NCI-H524 (cell line): ENCODE measurements at regions not wholly inside any gene's neighbourhood (a gene's known extent, or its start where the extent isn't known, plus 50 kb on each side); places are given as distances from the start of the nearest gene placed in this dataset.
"Not testable (repeated sequence)": the region's sequence is repeated elsewhere in the genome, so short reads cannot be mapped to it uniquely, and the experiment has no call there.

ENCODE experiments used
- DNase-seq, 2 experiments: peaks; one replicate each; lab custom pipeline; 2025; lab: John Stamatoyannopoulos, UW

- DNase-seq = no peak
Observed at GRCh38 chr22:44650806-44651205, 51.2 kb upstream of the PRR5 start.

DNA sequence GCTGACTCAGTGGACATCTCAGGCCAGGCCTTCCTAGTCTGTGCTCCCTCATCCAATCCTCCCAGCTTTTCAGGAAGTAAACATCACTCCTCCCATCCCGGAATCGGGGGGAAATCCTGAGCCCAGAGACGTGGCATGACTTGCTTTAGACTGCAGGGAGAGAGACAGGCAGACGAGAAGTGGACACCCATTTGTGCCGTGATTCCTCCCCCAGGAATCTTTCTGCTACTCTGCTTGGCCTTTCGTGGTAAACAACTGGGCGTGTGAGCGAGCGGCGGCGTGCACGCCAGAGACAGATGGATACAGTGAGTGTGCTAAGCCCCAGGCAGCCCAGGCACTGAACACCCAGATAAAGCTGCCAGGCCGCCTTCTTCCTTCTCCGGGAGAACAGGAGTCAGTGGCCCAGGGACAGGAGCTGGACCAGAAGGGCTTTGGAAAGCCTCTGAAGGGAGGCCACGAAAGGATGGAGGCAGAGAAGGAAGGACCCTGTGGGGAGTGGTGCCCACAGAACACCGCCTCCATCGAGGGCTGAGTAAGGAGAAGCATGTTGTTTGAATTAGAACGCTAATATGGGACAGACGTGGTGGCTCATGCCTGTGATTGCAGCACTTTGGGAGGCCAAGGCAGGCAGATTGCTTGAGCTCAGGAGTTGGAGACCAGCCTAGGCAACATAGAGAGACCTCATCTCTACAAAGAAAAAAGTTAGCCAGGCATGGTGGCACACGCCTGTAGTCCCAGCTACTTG, 53.0 kb upstream of the PRR5 start:
- no peak for DNase-seq

- DNase-seq = no peak
Observed at GRCh38 chr22:44648085-44648820, 53.8 kb upstream of the PRR5 start.

GRCh38 chr22:44647141-44647540, 54.9 kb upstream of the PRR5 start:
- no peak for DNase-seq

DNA sequence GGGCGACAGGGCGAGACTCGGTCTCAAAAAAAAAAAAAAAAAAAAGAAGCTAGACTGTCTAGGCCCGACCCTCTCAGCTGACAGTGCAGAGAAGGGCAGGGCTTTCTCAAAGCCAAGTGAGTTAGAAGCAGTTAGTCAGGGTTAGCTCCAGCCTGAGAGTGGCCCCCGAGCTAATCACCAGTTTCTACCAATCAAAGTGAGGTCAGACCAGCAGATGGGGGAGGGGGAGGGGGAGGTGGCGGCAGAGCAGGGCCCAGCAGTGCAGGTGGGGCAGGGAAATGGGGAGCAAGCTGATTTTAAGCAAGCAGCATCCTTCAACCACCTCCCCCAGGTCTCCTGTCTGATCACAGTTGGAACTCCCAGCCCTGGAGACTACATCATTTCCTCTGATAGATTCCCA, 55.3 kb upstream of the PRR5 start:
- DNase-seq = no peak

DNA sequence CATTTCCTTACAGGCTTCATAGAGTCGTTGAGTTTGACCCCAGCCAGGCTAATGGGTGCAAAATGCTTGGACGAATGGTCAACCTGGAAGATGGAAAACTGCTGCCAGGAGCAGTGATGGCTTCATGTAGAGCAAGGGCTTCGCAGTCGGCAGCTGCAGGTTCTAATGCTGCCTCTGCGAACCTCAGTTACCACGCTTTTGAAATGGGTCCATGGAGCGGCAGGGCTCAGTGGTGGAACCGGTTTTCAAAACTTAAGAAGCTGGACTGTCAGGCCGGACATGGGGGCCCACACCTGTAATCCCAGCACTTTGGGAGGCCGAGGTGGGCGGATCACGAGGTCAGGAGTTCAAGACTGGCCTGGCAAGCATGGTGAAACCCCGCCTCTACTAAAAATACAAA, 55.9 kb upstream of the PRR5 start:
- no peak for DNase-seq

DNA sequence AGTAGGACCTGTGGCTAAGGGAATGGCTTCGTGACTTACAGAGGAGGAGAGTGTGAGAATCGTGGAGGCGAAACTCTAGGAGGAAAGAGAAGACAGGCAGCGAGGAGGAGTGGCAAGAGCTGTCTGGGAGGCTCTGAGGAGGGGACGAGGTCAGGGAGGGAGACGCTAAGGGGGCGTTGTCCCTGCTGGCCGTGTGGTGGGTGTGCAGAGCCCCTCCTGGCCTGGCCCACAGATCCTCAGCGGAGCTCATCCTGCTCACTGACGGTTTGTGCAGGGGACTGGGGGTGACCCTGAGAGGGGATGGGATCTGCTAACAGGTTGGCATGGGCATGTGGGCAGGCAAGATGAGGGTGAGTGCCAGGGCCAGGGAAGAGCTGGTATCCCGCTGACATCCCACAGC, 56.5 kb upstream of the PRR5 start:
- DNase-seq = no peak

DNA sequence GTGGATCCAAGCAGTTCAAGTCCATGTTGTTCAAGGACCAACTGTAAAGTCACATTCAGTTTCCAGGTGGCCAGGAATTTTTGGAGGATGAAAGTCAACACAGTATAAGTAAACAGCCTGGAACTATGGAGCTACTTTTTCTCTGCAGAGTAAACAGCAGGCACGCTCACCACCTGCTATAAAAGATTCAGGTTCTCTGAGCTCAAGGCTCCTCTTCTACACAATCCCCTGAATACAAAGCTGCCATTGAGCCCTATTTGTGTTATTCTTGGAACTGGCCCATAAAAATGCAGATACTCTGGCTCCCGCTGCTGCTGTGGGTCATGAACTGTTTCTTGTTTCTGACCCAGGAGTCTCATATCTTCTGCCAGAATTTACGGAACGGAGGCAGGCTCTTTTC, 56.9 kb upstream of the PRR5 start:
- DNase-seq = no peak

- DNase-seq = not testable (repeated sequence)
Observed at GRCh38 chr22:44643526-44644101, 58.4 kb upstream of the PRR5 start.

DNA sequence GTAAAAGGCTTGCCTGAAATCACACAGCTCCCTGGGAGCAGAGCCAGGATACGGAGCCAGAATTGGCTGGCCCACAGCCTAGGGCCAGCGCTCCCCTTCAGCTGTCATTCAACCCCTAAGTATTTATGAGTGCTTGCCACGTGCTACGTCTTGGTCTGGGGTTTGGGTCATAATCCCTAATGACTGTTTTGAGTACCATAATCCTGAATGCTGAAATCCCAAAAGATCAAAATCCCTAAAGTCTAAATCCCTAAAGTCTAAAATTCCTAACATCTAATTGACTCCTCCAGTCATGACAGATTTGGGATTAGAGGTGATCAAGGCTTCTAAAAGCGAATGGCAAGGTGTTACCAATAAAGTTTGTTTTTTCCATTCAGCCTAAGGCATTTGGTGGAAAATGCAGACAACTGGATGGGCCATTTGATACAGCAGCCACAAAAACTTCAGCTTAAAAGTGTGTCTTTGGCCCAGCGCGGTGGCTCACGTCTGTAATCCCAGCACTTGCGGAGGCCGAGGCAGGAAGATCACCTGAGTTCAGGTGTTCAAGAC, 59.8 kb upstream of the PRR5 start:
- DNase-seq = peak; percentile 85 to 87

DNA sequence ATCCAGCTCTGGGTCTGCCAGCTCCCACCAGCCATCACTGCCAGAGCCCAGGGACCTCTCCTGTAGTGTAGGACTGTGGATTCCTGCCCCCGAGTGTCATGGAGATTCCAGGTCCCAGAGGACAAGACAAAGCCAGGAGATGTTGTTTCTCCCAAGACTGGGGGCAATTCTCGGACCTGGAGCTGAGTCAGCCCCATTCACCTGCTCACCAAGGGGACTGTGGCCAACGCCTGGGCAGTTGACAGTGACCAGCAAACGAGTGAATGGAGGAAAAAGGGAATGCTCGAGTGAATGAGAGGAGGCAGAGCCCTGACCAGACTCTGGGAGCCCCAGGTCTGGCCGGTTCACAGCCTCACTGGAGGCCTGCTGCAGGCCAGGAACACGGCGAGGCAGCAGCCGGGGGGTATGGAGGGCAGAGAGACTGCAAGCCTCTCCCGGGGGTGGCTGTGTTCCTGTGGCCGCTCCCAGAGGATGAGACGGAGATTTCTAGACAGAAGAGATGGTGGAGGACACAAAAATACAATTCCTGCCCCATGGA, 61.3 kb upstream of the PRR5 start:
- DNase-seq = no peak

DNA sequence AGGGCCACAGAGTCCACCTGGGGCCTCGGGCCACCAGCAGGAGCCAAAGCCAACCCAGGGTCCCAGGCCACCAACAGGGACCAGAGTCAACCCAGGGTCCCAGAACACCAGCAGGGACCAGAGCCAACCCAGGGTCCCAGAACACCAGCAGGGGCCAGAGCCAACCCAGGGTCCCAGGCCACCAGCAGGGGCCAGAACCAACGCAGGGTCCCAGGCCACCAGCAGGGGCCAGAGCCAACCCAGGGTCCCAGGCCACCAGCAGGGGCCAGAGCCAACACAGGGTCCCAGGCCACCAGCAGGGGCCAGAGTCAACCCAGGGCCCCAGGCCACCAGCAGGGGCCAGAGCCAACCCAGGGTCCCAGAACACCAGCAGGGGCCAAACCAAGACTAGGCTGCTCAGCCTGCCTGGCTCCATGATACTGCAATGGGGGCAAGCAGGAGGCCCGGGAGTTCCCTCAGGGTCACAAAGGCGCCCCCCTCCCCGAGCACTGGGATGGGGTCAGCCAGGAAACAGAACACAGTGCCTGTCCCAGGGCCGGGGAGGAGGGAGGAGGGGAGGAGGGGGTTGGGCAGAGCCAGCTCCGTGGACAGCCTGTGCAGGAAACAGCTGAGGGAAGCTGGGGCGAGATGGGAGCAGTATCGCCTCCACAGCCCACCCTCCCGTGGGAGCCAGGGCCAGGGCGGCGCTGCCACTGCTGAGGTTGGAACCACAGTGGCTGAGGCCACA, 62.0 kb upstream of the PRR5 start:
- DNase-seq = no peak

DNA sequence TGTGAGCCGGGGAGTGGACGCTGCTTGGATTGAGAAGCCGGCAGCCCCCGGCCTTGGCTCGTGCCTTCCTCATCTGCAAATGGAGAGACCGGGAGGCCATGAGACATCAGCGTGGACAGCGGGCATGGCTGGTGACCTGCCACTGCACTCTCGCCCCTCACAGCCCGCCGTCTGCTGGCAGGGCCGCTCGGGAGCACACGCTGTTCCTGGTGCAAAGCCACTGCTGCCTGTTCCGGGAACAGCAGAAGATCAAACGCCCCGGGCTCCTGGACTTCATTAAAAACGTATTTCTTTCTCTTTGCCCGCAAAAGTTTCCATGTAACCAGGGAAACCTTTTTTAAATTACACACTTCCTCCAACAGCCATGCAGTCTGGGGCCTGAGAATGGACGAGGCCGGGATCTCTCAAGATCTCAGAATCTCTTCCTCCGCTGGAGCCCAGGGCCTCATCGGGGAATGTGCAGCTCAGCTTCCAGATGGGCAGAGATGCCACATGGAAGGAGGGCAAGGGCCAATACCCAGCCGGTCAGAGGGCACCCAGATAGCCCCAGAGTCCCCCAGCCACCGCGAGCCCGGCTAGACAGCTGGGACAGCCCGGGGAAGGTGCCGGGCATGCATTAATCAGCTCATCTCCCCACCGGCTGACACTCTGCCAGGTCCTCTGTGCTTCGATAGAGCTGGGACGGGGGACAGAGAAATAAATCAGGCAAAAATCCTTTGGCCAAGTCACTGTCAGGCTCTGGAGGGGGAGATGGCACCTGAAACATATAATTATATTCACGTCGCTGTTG, 62.8 kb upstream of the PRR5 start:
- no peak for DNase-seq

GRCh38 chr22:44636502-44637206, 65.3 kb upstream of the PRR5 start:
- DNase-seq = not testable (repeated sequence)

DNA sequence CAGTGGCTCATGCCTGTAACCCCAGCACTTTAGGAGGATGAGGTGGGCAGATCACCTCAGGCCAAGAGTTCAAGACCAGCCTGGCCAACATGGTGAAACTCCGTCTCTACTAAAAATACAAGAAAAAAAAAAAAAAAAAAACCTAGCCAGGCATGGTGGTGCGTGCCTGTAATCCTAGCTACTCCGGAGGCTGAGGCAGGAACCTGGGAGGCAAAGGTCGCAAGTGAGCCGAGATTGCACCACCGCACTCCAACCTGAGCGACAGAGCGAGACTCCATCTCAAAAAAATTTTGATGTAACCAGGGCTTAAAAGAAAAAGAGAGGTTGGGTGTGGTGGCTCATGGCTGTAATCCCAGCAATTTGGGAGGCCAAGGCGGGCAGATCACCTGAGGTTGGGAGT, 66.4 kb upstream of the PRR5 start:
- DNase-seq = not testable (repeated sequence)

- DNase-seq = no peak
Observed at GRCh38 chr22:44634426-44635321, 67.3 kb upstream of the PRR5 start.

DNA sequence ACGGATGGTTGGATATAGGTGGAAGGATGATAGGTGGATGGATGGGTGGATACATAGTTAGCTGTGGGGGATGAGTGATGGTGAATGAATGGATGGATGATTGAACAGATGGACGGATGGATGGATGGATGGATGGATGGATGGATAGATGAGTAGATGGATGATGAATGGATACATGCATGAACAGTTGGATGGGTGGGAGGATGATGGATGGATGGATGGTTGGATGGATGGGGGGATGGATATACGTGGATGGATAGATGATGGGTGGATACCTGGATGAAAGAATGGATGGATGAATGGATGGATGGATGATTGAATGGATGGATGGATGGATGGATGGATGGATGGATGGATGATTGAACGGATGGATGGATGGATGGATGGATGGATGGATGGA, 68.4 kb upstream of the PRR5 start:
- DNase-seq = no peak

GRCh38 chr22:44632541-44633396, 69.2 kb upstream of the PRR5 start:
- no peak for DNase-seq

DNA sequence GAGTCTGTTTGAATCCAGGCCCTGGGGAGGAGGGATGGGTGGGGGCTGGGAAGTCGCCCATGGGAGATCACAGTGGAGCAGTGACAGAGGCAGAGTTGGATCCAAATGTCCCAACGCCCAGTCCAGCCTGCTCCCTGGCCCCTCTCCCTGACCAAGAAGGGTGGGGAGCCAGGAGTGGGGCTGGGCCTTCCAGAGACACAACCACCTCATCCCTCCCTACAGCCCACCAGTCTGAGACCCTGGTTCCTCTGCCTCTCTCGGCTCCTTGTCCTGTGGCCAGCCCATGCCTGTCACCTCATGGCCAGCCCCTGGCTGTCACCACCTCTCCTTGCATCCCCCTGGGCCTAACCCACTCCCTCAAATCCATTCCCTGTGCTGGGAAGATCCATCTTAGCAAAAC, 71.2 kb upstream of the PRR5 start:
- no peak for DNase-seq
